NCI-H146 treated with DMSO at 0.1 percent for 48 hours (cell line): ENCODE measurements at regions not wholly inside any gene's neighbourhood (a gene's known extent, or its start where the extent isn't known, plus 50 kb on each side); places are given as distances from the start of the nearest gene placed in this dataset.
A peak's percentile ranks its signal among the peaks of the same experiment; 100 is the strongest.
"Not testable (repeated sequence)": the region's sequence is repeated elsewhere in the genome, so short reads cannot be mapped to it uniquely, and the experiment has no call there.

ENCODE experiments used
- DNase-seq: peaks from one replicate; lab custom pipeline; 2025; ENCODE audit not compliant: unreplicated experiment; lab: John Stamatoyannopoulos, UW

GRCh38 chr16:16559179-16559740 lies 180.3 kb downstream of the NPIPA7 start:
- DNase-seq: not testable (repeated sequence)

GRCh38 chr16:16561532-16561931 lies 182.6 kb downstream of the NPIPA7 start:
- DNase-seq: not testable (repeated sequence)

GRCh38 chr16:16563962-16564361 lies 185.0 kb downstream of the NPIPA7 start:
- not testable (repeated sequence) for DNase-seq

- DNase-seq: not testable (repeated sequence)
Observed at GRCh38 chr16:16565326-16565725, 186.4 kb downstream of the NPIPA7 start.

- DNase-seq: not testable (repeated sequence)
Observed at GRCh38 chr16:16570055-16570454, 191.1 kb downstream of the NPIPA7 start.

GRCh38 chr16:16570874-16571273 lies 191.9 kb downstream of the NPIPA7 start:
- DNase-seq: not testable (repeated sequence)

- not testable (repeated sequence) for DNase-seq
Observed at GRCh38 chr16:16572130-16572774, 193.3 kb downstream of the NPIPA7 start.

- DNase-seq: not testable (repeated sequence)
Observed at GRCh38 chr16:16577062-16577461, 198.1 kb downstream of the NPIPA7 start.

- DNase-seq: no peak
Observed at GRCh38 chr16:16578701-16579100, 199.8 kb downstream of the NPIPA7 start.

GRCh38 chr16:16582916-16583315 lies 204.0 kb downstream of the NPIPA7 start:
- DNase-seq: not testable (repeated sequence)

- not testable (repeated sequence) for DNase-seq
Observed at GRCh38 chr16:16586073-16586651, 207.2 kb downstream of the NPIPA7 start.

- DNase-seq: not testable (repeated sequence)
Observed at GRCh38 chr16:16586969-16587368, 208.0 kb downstream of the NPIPA7 start.

- not testable (repeated sequence) for DNase-seq
Observed at GRCh38 chr16:16588436-16588835, 209.5 kb downstream of the NPIPA7 start.

- not testable (repeated sequence) for DNase-seq
Observed at GRCh38 chr16:16590654-16591318, 211.8 kb downstream of the NPIPA7 start.

- DNase-seq: peak; percentile 2
Observed at GRCh38 chr16:16593156-16593863, 214.4 kb downstream of the NPIPA7 start.

GRCh38 chr16:16595029-16595718 lies 216.2 kb downstream of the NPIPA7 start:
- not testable (repeated sequence) for DNase-seq

GRCh38 chr16:16601239-16601638 lies 222.3 kb downstream of the NPIPA7 start:
- not testable (repeated sequence) for DNase-seq

GRCh38 chr16:16607401-16608082 lies 228.6 kb downstream of the NPIPA7 start:
- DNase-seq: not testable (repeated sequence)

GRCh38 chr16:16609627-16610026 lies 230.7 kb downstream of the NPIPA7 start:
- not testable (repeated sequence) for DNase-seq
